GM12874 (cell line): ENCODE measurements at regions not wholly inside any gene's neighbourhood (a gene's known extent, or its start where the extent isn't known, plus 50 kb on each side); places are given as distances from the start of the nearest gene placed in this dataset.

Experiments
- TF ChIP-seq, protein P1 (sequence below): IDR thresholded peaks from 2 replicates; pipeline ENCODE4 v1.5.1; 2011; ENCODE audit warnings: low read depth, mild to moderate bottlenecking, control low read depth, low read length, moderate library complexity; ENCODE audit not compliant: insufficient read depth

DNA sequence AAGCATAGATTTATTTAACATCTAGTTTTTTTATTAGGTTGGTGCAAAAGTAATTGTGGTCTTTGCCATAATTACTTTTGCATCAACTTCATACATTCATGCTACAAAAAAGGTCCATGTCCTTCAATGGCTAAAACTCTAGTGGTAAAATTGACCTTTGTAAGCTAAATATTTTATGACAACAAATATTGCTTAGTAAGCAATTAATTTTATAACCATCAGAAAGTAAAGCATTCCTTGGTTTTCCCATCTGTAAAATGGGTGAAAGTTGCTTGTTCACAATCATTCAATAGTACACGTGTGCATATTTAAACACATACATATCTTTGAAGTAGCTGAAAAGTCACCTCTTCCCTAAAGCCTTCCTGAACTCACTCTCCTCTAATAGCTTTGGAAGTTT, 789.6 kb downstream of the CDH8 start:
- TF ChIP-seq, protein P1, sequence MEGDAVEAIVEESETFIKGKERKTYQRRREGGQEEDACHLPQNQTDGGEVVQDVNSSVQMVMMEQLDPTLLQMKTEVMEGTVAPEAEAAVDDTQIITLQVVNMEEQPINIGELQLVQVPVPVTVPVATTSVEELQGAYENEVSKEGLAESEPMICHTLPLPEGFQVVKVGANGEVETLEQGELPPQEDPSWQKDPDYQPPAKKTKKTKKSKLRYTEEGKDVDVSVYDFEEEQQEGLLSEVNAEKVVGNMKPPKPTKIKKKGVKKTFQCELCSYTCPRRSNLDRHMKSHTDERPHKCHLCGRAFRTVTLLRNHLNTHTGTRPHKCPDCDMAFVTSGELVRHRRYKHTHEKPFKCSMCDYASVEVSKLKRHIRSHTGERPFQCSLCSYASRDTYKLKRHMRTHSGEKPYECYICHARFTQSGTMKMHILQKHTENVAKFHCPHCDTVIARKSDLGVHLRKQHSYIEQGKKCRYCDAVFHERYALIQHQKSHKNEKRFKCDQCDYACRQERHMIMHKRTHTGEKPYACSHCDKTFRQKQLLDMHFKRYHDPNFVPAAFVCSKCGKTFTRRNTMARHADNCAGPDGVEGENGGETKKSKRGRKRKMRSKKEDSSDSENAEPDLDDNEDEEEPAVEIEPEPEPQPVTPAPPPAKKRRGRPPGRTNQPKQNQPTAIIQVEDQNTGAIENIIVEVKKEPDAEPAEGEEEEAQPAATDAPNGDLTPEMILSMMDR, result no peak

DNA sequence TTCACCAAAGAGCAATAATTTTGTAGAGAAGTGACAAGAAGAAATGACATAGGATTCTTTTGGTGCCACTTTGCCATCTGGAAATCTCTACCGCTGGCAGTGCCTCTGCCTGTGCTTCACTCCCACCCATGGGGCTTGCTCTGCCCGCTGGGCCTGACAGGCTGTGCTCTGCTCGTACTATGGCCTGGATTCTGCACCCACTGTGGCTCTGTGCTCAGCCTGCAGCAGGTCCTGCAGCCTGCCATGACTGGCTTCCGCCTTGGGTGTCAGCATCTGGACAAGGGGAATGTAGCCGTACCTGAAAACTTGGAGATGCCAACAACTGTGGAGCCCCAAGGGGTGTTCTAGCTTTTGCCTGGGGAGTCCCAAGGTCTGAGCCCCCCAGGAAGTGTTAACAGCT, 792.3 kb downstream of the CDH8 start:
- TF ChIP-seq, protein P1, result no peak

DNA sequence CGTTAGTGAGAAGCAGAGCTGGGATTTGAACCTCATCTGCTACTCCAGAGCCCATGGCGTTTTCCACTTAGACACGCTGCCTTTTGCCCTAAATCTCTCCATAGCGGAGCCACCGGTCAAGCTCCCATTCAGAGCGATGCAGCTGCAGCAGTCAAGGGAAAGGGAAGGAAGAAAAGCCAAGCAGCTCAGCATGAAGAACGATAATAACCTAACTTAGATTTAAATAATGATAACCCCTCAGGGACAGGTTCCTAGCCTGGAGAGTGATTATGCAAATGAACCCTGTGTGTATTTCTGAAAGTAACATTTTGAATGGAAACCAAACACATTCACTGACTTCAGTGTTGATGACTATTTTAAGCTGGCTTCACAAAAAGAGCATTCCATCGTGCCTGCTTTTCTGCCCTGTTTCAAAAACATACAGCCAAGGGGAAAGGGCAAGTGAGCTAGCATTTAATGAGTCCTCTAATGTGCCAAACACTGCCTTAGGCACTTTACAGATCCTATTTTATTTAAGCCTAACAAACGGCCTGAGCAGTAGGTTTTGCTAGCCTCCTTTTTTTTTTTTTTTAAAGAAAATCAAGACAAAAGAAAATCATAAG, 798.3 kb downstream of the CDH8 start:
- TF ChIP-seq, protein P1, result no peak

DNA sequence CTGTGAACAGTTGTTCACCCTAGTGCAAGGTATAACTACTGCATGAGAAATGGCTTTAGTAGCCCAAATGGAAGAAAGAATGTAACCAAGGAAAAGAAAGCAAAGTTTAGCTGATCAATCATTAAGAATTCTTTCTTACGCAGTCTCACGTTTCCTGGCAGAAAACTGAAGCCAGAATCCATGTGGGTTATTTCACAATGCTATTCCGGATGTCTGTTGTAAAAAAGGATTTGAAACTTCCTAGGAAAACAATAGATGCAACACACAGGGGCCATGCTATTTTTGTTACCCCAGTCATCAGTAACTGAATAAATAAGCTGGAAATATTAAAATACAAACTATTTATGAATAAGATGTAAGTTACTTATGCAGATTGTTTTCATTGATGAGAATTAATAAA, 802.5 kb downstream of the CDH8 start:
- TF ChIP-seq, protein P1, result no peak

DNA sequence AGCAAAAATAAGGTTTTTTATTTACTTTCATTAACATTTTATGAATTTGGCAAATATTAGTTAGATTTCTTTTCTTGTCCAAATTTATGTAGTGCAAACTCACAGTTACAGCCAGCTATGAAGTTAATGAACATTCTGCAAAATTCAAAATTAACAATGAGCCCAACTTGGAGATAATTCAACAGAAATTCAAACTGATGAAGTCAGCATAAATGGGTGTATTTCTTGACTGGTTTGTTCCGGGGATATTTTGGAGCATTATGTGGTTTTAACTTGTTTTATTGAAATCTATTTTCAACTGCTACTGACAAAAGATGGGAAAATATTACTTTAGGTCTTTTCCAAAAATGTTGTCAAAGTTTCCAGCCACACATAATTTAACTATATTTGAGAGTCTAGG, 807.9 kb downstream of the CDH8 start:
- TF ChIP-seq, protein P1, result no peak

DNA sequence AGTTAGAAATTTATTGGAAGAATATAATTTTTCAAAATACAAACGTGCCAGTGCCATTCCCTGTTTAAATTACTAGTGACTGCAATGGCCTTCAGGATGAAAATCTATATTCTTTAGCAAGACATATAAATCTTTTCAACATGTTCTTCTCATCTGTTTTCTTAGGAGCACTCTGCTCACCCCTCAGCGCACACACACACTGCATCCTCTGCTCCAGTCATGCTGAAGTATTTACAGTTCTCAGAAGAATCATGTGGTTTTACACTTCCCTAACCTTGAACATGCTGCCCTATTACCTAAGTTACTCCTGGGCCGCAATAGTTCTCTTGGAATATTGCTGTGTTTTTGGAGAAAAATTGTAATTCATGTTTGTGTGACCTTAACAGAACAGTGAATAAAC, 820.6 kb downstream of the CDH8 start:
- TF ChIP-seq, protein P1, result no peak

DNA sequence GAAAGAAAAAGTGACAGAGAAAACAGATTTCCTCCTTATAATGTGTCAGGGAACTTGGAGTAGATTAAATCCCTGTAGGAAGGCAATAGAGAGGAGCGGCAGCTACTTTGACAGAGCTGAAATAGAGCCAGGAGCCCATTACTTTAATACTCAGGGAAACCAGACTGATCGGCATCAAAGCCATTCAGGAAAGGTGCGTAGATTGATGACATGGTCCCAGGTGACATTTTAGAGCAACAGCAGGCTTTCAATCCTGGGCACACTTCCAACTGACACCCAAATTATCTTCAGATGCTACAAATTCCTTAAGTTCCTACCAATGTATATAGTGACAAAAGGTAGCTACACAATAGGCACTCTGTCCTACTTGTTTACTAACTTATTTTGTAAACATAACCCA, 821.5 kb downstream of the CDH8 start:
- TF ChIP-seq, protein P1, result no peak

DNA sequence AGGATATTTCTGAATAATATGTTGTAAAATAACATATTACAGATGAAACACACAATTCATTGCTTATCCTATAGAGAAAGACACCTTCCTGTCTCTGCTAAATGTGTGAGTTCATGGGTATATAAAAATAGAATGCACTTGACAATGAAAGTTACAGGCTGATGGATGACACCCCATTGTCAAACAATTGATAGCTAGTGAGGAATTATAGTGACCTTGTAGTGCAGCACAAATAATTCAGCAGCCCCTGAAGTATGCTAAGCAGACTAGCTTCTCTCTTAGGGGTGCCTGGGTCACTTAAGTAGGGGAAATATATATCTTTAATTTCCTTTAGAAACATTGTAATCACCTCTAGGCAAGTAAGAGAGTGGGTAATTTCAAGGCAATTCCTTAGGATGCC, 826.2 kb downstream of the CDH8 start:
- TF ChIP-seq, protein P1, result no peak
